ENCODE measurements at regions not wholly inside any gene's neighbourhood (a gene's known extent, or its start where the extent isn't known, plus 50 kb on each side); places are given as distances from the start of the nearest gene placed in this dataset.

DNA sequence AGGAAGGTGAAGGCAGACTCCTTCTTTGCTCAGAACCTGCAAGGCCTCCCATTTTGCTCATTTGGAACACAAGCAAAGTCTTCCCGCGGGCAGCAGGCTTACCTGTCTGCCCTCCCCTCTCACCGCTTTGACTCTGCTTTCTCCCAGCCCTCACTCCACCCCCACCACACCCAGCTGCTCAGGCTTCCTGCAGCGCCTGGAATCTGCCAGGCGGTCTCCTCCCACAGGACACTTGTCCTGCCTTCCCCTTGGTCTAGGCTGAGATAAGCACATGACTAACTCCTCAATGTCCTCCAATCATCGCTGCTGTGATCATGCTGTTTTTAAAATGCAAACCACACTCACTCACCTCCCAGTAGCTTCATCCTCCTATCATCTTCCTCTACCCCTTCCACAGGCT lies 430.0 kb downstream of the ZNF516 start:
- Histone ChIP-seq H3K36me3 (no peaks in the 10 kb centered on the region), H3K9me3 (no peaks in the 10 kb centered on the region), H3K4me3 (ENCODE audit: low read depth, low read length) (no peak overlapping the region), H3K27me3 (no peaks in the 10 kb centered on the region), H3K4me1 (no peaks in the 10 kb centered on the region)
- TF ChIP-seq, protein P1, sequence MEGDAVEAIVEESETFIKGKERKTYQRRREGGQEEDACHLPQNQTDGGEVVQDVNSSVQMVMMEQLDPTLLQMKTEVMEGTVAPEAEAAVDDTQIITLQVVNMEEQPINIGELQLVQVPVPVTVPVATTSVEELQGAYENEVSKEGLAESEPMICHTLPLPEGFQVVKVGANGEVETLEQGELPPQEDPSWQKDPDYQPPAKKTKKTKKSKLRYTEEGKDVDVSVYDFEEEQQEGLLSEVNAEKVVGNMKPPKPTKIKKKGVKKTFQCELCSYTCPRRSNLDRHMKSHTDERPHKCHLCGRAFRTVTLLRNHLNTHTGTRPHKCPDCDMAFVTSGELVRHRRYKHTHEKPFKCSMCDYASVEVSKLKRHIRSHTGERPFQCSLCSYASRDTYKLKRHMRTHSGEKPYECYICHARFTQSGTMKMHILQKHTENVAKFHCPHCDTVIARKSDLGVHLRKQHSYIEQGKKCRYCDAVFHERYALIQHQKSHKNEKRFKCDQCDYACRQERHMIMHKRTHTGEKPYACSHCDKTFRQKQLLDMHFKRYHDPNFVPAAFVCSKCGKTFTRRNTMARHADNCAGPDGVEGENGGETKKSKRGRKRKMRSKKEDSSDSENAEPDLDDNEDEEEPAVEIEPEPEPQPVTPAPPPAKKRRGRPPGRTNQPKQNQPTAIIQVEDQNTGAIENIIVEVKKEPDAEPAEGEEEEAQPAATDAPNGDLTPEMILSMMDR (IDR thresholded peaks at IDR 0.05; ENCODE audit: low read depth, low read length): no peak
- DNase-seq: no peak

DNA sequence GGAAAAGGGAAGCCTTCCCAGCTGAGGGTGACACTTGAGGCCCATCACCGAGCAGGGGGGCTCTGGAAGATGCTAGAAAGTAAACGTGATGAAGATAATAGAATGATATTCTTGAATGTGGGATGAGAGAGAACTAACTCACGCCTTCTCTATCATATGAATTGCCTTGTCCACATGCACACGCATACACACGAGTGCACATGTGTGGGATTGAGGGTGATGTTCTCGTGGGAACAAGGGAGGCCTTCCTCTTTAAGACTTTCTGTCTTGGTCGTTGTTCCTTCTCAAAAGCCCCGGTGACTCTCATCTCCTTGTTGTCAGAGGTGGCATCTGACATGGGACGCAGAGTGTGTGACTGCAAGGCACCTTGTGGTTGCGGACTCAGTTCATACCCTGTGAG lies 436.9 kb downstream of the ZNF516 start:
- H3K4me1 ChIP-seq: no peaks in the 10 kb centered on the region
- TF ChIP-seq, protein P1 (IDR thresholded peaks at IDR 0.05; ENCODE audit: low read depth, low read length): no peak

DNA sequence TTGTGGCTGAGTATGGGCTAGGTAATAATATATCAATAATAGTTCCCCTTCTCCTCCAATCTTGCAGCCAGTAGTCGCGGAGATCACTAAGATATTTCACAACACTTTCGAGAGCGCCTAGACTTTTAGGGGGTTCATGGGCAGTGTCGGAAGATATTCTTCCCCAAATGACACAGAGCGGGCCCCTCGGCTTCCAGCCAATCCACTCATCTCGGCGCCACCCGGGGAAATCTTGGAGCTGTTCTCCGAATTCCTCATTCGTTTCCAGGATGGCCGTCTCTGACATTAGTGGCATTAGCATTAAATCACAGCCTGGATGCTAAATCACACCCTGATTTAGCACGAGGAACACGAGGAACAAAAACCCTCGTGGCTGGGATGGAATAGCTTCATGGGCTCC lies 437.7 kb downstream of the ZNF516 start:
- Histone ChIP-seq H3K36me3 (no peaks in the 10 kb centered on the region), H3K4me3 (ENCODE audit: low read depth, low read length) (no peak overlapping the region), H3K9me3 (no peaks in the 10 kb centered on the region), H3K4me1 (no peaks in the 10 kb centered on the region), H3K27me3 (no peaks in the 10 kb centered on the region)
- no peak for DNase-seq
- TF ChIP-seq, protein P1 (IDR thresholded peaks at IDR 0.05; ENCODE audit: low read depth, low read length): no peak

More for the DNA sequence above, 436.9 kb downstream of the ZNF516 start:
- H3K9me3 ChIP-seq: no peaks in the 10 kb centered on the region
- no peak for DNase-seq
- H3K27me3 ChIP-seq: no peaks in the 10 kb centered on the region
- H3K4me3 ChIP-seq (ENCODE audit: low read depth, low read length): no peak overlapping the region
- no peaks in the 10 kb centered on the region for H3K36me3 ChIP-seq

DNA sequence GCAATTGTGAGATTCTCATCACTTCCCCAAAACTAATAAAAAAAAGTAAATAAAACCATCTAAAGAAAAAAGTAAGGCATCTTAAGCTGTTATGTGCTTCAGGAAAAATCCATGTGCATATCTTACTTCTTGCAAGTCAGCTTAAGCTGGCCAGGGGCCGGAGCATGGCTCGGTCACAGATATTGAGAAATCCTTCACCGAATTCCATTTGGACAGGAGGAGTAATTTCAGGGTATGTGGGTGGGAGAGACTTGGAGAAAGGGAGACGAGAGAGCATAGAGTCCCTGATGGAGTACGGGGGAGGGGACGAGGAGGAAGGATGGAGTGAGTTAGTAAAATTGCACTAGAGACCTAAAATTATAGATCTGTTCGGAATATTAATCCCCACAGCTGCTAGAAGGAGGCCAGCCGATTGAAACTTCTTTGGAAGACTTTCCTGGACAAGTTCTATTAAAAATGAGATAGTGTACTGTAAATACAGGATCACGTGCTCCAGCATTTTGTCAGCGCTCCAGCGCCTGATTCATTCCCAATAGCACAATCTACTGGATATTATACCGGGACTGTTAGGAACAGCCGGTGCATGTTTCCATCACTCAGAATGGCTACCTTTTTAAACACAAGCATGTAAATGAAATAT lies 438.5 kb downstream of the ZNF516 start:
- Histone ChIP-seq H3K27me3 (no peaks in the 10 kb centered on the region), H3K4me3 (ENCODE audit: low read depth, low read length) (no peak overlapping the region), H3K4me1 (no peaks in the 10 kb centered on the region), H3K9me3 (no peaks in the 10 kb centered on the region), H3K36me3 (no peaks in the 10 kb centered on the region)
- TF ChIP-seq, protein P1 (IDR thresholded peaks at IDR 0.05; ENCODE audit: low read depth, low read length): no peak
- DNase-seq: no peak

DNA sequence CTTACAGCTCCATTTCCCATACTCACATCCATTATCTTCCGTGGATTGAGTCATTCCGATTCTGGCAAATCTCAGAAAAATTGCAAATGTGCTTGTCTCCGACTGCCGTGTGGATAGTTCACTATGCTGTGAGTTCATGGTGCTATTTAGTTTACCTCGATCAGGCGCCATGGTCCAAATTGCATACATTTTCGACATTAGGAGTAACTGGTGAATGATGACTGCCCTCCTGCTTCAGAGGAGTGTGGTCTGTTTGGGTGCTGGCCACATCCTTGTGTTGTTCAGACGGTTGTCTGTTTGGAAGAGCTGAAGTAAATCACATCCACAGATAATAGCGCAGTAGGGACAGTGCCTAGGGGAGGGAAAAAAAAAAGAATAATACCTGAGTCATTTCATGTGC lies 439.5 kb downstream of the ZNF516 start:
- H3K4me1 ChIP-seq: no peaks in the 10 kb centered on the region
- H3K4me3 ChIP-seq (ENCODE audit: low read depth, low read length): no peak overlapping the region
- no peak for DNase-seq
- H3K9me3 ChIP-seq: no peaks in the 10 kb centered on the region
- H3K27me3 ChIP-seq: no peaks in the 10 kb centered on the region
- TF ChIP-seq, protein P1 (IDR thresholded peaks at IDR 0.05; ENCODE audit: low read depth, low read length): no peak
- no peaks in the 10 kb centered on the region for H3K36me3 ChIP-seq

DNA sequence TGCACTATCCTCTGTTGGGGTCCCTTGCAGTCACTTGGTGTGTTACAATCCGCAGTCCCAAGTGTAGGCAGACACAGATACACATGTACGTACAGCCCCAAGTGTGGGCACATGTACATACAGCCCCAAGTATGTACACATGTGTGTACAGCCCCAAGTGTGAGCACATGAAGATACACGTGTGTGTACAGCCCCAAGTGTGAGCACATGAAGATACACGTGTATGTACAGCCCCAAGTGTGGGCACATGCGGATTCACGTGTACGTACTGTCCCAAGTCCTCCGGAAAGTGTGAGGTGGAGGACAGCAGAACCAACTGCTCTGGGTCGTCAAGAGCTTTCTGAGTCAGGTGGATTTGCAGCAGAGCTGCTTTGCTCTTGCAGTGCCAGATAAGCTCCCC lies 440.0 kb downstream of the ZNF516 start:
- no peaks in the 10 kb centered on the region for H3K4me1 ChIP-seq
- H3K27me3 ChIP-seq: no peaks in the 10 kb centered on the region
- DNase-seq: no peak
- no peaks in the 10 kb centered on the region for H3K9me3 ChIP-seq
- no peak overlapping the region for H3K4me3 ChIP-seq (ENCODE audit: low read depth, low read length)
- TF ChIP-seq, protein P1 (IDR thresholded peaks at IDR 0.05; ENCODE audit: low read depth, low read length): no peak
- H3K36me3 ChIP-seq: no peaks in the 10 kb centered on the region

Measured in BE2C (cell line).